ENCODE measurements at regions not wholly inside any gene's neighbourhood (a gene's known extent, or its start where the extent isn't known, plus 50 kb on each side); places are given as distances from the start of the nearest gene placed in this dataset.

- TF ChIP-seq CTCF (IDR thresholded peaks at IDR 0.05; ENCODE audit: insufficient read depth, low read depth, low read length): no peak
- TF ChIP-seq EZH2 (IDR thresholded peaks at IDR 0.05; ENCODE audit: insufficient read depth, low read length): no peak
Observed at GRCh38 chr16:85365120-85365519, 248.0 kb upstream of the GSE1 start.
